ENCODE measurements at regions not wholly inside any gene's neighbourhood (a gene's known extent, or its start where the extent isn't known, plus 50 kb on each side); places are given as distances from the start of the nearest gene placed in this dataset.
"Not testable (repeated sequence)": the region's sequence is repeated elsewhere in the genome, so short reads cannot be mapped to it uniquely, and the experiment has no call there.

DNA sequence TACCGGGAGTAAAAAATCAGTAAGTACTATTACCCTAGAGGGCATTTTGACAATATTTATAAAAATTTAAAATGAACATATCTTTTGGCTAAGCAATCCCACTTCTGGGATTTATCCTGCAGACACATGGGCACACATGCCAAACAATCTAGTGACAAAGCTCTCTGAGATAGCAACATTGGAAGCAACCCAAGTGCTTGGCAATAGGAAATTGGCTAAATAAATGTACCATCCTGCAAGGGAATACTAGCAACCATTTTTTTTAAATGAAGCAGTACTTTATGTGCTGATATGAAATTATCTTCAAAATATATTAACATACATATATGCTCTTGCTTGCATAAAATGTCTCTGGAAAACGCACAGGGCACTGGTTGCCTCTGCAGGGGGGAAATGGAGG, 133.8 kb downstream of the SNX5 start:
- DNase-seq, result no peak

DNA sequence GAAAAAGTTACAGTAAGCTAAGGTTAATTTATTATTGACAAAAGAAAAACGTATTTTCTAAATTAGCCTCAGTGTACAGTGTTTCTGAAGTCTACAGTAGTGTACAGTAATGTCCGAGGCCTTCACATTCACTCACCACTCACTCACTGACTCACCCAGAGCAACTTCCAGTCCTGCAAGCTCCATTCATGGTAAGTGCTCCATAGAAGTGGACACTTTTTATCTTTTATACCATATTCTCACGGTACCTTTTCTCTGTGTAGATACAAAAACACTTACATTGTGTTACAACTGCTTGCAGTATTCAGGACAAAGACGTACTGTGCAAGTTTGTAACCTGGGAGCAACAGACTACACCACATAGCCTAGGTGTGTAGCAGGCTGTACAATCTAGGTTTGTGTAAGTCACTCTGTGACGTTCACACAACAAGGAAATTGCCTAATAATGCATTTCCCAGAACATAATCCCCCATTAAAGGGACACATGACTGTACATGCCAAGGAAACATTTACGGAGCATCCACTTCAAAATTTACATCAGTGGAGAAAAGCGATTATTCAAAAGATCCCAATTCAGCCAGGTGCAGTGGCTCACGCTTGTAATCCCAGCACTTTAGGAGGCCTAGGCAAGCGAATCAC, 133.4 kb downstream of the BANF2 start:
- no peak for DNase-seq

DNA sequence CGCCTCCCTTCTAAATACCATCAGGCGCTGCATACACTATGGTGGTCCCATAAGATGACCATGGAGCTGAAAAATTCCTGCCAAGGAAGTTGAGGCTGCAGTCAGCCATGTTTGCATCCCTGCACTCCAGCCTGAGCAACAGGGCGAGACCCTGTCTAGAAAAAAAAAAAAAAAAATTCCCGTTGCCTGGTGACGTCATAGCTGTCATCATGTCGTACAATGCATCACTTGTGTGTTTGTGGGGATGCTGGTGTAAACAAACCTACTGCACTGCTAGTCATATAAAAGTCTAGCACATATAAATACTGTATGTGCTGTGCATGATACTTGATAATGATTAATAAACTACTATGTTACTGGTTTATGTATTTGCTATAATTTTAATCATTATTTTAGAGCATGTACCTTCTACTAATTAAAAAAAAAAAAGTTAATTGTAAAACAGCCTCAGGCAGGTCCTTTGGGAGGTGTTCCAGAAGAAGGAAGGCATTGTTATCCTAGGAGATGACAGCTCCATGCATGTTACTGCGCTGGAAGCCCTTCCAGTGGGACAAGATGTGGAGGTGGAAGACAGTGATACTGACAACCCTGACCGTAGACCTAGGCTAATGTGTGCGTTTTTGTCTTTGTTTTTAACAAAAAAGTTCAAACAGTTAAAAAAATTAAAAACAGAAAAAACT, 132.6 kb downstream of the BANF2 start:
- no peak for DNase-seq

DNA sequence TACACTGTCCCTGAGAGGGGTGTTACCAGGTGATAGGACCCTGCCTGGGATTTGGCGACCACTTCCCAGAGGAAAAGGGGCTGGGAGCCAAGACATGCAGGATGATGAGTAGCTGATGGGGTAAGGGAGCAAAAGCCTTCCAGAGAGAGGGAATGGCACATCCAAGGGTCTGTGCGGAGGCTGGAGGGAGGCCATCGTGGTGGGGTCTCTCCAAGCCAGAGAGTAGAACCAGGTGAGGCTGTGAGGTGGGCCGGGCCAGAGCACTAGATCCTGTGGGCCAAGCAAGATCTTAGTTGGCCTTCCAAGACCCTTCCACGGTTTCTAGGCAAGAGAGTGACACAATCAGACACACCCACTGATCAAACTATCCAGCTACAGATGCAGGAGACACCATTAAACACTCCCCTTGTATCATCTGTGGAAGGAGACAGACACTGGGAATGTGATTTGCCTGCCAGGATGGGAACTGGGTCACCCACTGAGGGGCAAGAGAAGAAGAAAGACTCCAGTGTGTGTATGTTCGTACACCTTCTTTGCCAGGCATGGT, 128.9 kb downstream of the BANF2 start:
- no peak for DNase-seq

DNA sequence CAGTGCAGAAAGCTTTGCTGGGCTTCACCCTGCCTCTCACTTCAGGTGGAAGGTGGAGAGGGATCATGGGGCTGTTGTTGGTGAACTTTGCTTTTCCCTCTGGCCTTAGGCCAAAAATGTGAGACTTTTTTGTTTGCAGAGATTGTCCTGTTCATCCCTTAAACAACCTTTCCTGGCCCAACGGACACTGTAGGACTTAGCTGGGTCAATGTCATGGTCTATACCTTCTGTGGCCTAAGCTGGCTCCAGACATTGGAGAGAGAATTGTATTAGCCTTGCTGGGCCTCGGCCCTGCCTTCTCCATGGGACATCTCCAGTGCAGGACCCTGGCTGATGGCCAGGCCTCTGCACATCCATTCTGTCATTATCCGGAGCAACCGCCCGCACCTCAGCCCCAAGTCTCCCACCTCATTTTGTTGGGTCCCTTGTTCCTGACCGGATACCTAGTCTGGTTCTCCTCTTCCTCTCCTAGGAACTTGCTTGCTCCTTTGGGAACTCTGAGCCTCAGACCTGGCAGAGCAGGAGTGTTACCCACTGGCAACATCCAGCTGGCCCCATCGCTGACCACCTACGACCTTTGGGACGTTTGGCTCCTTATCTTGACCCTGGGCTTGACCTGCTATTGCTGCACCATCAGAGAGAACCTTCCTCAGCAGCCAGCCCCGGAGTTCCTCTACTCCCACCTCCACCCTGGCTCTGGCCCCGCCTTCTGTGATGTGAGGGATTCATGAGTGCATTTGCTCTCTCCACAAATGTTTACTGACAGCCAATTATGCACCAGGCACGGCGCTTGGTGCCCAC, 128.2 kb downstream of the BANF2 start:
- no peak for DNase-seq

DNA sequence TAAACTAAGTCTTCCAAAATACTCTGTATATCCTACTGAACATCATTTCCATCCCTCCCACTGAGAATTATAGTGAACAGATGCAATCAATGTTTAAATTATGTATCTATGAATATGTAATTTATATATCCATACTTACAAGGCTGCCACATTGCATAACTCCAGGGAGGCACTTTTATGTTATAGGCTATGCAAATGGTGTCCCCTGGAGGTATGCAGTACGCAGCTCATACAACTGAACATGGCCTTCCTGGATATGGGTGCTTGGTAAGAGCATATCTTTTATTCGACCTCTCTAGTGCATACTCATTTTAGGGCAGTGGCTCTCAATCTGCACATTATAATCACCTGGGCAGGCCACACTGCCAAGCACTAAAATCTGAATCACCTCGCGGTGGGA, 127.3 kb downstream of the BANF2 start:
- no peak for DNase-seq

DNA sequence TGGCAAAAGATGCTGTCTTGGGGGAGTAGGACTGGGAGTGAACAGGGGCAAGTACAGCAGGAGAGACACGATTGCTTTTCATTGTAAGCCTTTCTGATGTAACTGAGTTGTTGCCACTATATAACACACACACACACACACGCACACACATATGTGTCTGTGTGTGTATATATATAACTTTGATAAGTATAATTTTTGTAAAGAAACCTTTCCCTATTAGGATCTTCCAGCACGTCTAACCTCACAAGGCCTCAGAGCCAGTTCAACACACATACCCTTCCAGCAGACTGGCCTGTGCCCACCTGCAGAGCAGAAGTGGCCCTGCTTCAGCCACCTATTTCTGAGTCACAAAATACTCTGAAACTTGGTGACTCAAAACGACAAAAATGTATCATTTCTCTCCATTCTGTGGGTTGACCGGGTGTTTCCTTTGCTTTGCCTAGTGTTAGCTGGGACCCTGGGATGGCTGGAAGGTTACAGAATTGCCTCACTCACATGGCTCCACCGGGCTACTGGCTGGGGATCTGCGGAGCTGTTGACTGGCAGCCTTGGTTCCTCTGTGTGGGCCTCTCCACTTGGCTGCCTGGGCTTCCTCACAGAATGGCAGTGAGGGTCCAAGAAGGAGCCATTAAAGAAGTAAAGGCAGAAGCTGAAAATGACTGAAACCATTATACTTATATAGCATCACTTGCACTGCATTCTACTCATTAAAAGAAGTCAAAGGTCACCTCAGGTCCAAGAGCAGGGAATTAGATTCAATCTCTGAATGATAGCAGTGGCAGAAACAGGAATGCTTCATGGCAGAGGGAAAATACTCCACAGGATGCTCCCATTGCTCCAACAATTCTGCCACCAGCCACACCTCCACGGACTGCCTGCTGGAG, 126.4 kb downstream of the BANF2 start:
- DNase-seq, result no peak

DNA sequence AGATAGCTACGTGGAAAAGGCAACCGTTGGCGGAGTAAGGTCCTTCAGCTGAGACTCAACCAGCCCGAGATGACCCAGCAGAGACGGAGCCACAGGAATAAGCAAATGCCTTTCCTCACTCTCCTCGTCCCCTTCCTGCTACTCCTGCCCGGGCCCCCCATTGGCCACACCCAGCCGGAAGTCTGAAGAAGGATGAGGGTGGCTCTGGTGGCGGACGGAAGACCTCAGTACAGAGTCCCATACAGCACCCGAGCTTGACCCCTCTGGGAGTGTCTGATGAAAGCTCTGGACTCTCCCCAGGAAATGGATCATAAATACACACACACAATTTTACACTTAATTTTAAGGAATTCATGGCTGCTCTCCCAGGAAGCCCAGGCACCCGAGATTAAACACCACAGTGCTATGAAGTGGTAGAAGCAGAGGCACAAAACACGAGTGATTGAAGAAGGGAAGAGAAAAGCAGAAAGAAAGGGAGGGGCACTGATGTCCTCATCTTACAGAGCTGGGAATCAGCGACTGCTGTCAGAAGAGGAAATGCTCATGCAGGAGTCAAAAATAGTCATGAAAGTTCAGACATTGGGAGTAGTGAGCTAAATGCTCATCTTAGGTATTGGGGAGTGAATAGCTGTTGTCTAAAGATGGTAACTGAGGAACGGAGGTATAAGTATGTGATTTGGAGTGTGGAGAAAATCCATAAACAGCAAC, 125.6 kb downstream of the BANF2 start:
- DNase-seq, result no peak

DNA sequence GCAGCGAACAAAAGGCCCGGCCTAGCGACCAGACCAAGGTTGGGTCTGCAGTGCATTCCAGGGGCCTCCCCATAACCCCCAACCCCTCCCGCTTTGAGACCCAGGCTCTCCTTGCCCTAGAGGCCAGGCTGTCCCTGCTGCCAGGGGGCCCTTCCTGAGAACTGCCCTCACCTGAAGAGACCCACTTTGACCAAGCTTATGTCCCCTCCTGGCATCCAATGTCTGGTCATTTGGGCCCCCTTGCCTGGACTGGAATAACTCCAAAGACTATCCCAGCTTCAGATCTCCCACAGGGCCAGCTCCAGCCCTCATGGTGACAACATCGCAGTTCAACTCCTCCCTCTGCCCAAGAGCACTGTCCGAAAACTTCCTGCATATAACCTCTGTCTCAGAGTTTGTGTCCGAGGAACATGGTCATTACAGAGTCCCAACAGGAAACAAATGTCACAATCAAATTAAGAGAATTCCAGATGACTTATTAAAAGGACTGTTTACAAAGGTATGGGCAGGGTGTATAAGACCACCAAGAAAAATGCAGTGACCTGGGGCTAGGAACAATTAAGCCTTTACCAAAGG, 125.0 kb downstream of the BANF2 start:
- no peak for DNase-seq

DNA sequence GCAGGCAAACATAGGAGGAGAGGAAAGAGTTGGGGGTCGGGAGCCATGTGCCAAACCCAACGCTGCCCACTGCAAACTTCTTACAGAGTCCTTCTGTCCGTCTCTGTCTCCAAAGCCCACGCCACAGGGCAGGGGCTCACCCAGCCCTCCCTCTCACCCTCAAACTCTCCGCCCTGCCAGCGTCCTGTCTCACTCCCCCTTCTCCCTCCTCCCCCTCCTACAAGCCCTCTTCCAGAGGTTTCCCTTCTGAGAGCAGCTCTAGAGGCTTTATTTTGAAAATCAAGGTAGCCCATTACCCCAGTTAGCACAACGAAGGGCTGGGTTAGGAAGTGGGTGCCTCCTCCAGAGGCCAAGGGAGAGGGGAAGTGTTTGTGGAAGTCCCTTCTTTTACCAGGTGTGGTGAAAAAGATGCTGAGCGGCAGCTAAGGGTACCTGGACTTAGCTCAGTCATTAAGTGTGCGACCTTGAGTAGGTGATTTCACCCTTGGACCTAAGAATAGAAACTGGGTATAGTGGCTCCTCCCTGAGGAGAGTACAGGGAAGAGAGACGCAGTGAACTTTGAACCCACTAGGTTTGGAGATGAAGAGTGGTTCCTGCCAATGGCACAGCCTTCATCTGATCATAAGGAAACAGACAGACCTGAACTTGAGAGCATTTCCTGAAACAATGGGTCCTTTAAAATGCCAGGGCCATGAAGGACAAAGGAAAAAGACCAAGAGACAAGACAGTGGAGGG, 123.8 kb downstream of the BANF2 start:
- DNase-seq, result no peak

DNA sequence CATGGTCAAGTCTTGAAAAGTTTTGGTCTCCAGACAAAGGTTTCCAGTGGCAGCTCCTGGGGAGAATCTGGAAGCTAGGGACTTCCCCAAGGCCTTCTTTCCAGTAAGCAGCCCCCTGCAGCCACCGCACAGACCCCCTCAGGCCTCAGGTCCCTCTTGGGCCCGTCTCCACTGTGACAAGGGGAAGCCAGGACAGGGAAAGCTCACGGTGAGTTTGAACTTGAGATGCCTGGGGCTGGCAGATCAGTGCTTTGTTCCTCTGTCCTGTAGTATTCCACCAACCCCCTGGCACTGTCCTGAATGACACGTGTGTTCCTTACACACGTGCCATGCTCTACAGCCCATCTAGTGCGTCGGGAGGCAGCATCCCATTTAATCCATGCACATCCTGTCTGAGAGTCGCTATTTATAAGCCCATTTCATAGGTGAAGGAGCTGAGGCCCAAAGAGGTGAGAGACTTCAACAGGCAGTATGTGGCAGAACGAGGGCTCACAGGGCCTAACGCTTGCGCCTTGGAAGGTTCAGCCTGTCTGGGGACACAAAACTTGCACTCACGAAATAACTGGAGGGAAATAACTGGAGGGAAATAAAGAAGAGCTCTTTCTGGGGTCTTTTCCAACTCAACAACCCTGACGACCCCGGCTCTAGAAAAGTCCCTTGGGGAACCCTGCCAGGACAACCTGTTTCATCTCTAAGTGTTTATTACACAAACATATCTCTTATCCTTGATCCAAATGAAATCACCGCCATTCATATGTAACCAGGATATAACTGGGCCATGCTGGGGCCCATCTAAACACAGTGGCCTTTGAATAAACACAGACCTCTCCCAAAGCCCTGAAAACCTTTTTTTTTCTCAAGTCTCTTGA, 123.0 kb downstream of the BANF2 start:
- DNase-seq, result no peak

DNA sequence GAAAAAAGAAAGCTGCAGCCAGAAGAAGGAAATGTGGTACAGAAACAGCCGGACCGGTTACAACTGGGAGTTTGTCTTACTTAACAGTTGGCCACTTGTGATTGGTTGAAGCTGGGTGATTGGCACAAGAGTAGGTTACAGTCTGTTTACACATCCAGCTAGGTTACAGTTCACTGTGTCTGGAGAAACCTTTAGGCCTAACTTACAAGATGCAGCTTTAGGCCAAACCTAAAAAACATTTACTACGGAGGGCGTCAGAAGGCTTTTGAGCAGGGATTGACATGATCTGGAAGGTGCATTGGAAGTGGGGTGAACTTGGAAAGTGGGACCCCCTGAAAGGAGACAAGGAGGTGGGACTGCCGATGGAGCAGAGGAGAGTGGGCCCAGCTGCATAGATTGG, 122.3 kb downstream of the BANF2 start:
- DNase-seq, result no peak

DNA sequence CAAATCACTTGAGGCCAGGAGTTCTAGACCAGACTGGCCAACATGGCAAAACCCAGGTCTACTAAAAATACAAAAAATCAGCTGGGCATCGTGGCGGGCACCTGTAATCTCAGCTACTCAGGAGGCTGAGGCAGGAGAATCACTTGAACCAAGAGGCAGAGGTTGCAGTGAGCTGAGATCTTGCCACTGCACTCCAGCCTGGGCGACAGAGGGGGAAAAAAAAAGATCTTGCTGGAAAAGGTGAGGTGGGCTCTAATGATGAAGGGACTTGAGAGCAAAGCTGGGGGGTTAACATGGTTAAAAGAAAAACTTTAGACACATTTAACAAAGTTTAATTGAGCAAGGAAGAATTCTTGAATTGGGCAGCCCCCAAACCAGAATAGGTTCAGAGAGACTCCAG, 121.8 kb downstream of the BANF2 start:
- DNase-seq, result not testable (repeated sequence)

DNA sequence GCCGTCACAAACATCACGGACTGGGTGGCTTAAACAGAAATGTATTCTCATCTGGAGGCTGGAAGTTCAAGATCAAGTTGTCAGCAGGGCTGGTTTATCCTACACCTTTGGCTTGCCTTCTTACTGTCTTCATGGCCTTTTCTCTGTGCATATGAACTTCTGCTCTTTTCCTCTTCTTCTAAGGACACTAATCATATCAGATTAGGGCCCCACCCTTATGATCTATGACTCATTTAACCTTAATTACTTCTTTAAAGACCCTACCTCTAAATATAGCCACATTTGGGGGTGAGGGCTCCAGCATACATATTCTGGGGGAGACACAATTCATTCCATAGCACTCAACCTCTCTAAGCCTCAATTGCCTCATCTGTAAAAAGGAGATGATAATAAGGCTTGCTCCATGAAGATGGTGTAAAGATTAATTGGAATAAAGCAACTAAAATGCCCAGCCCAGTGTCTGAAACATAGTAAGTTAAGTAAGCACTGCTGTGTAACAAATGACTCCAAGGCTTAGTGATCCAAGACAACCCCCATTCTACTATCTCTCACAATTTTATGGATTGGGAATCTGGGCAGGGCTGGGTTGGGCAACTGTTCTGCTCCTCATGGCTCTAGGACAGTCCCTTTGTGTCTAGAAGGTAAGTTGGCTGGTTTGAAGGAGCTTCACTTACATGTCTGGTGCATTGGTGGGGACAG, 119.8 kb downstream of the BANF2 start:
- no peak for DNase-seq

DNA sequence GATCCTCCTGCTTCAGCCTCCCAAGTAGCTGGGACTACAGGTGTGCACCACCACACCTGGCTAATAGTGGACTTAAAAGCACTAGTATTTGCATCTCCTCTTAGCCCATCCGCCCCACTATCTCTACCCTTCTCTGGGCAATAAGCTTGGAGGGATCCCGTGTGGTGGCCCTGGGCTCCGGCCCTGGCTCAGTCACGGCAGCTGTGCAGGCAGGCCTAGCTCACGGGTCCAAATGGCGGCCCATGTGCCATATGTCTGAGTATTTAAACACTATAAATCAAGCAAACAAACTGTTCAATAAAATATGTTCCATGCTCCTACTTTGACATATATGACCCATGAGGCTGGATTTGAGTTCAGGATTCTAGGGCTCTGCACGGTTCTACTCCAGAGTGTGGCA, 118.4 kb downstream of the BANF2 start:
- no peak for DNase-seq

DNA sequence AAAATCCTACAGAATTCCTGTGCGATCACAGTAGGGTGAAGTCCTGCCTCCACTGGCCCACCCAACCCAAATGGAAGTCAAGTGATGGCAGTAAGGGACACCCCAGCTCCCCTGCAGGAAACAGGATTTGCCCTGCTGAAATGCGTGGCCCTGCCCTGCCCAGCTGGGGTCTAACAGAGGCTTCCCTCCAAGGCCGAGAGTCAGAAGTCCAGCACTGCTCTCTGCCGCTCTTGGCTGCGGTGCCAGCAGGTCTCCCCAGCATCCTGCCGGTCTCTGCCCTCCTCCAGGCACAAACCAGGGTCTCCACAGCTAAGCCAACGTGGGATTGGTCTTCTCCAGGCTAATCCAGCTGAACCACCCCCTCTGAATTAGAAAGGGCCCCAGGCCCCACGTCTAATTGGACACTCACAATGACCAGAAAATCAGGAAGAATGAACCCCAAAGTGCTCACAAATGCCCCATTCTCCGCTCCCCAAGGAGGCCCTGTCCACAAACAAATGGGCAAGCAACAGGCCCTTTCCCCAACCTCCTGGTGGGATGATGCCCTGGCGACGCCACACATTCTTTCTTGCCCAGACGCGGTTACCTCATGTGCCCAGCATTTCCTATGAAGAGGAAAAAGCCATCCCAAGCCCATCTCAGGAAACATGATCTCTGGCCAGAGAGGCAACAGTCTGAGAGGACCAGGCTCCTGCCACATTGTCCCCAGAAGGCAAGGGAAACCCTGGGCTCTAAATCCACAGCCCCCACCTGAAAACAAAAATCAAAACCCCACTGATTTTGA, 117.2 kb downstream of the BANF2 start:
- no peak for DNase-seq

DNA sequence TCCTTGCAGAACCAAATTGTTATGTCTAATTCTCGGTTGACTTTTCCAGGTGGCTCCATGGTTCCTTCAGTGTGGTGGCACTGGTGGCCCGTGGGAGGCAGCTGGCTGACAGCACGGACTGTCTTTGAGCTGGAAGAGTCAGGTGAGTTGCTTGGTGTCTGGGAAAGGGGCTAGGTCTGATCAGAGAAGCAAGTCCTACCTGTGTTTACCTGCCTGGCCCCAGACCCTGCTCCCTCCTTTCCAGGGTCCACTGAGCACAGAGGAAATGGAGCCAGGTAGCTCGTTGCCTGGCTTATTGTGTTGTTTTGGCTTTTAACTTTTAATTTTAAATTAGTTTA, 111.8 kb downstream of the BANF2 start:
- no peak for DNase-seq

DNA sequence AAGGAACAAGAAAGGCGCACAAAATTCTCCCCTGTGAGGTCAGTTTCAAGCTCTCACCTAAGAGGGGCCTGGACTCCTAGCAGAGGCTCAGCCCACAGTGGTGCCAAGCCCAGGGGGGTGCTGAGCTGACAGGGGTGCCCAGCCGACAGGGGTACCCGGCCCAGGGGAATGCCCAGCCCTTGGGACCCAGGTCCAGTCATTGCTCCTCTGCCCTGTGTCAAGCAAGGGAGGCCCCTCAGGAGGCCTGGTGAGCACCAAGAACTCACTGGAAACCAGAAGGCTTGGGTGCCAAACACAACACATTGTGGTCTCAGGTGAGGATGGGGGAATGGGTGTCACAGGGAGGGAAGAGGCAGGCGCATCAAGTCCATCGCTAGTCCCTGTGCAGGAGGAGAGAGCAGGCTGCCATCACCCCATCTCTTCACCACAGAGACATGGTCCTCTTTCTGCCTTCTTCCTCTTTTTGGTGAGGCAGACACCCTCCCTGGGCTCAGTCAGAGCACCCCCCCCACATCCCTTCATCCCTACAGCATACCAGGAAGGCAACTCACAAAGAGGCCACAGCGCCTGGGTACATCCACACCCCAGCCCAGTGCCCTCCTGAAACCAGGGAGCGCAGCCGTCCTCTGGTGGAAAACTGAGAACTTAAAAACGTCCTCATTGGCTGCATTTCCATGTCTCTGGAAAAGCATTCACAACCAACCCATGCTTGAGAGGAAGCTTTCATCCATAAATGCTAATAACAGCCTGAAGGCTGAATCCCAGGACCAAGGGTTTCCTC, 111.3 kb downstream of the BANF2 start:
- DNase-seq, result no peak
